GM18508 (cell line): ENCODE measurements at regions not wholly inside any gene's neighbourhood (a gene's known extent, or its start where the extent isn't known, plus 50 kb on each side); places are given as distances from the start of the nearest gene placed in this dataset.
"Not testable (repeated sequence)": the region's sequence is repeated elsewhere in the genome, so short reads cannot be mapped to it uniquely, and the experiment has no call there.

Source experiments
- ATAC-seq: cut with Tn5 transposase; IDR thresholded peaks from one replicate; pipeline ENCODE4 v1.9.1; 2021; ENCODE audit warnings: moderate number of reproducible peaks; ENCODE audit not compliant: insufficient read depth, unreplicated experiment

GRCh38 chr5:52597625-52598024, 190.1 kb upstream of the ITGA1 start:
- no peak for ATAC-seq

- no peak for ATAC-seq
Observed at GRCh38 chr5:52598968-52599367, 188.7 kb upstream of the ITGA1 start.

- no peak for ATAC-seq
Observed at GRCh38 chr5:52603778-52604554, 183.8 kb upstream of the ITGA1 start.

GRCh38 chr5:52605317-52606313, 182.1 kb upstream of the ITGA1 start:
- no peak for ATAC-seq

GRCh38 chr5:52607227-52607824, 180.4 kb upstream of the ITGA1 start:
- ATAC-seq, result no peak

GRCh38 chr5:52620315-52620714, 167.4 kb upstream of the ITGA1 start:
- no peak for ATAC-seq

GRCh38 chr5:52623291-52623690, 164.4 kb upstream of the ITGA1 start:
- ATAC-seq, result no peak

- no peak for ATAC-seq
Observed at GRCh38 chr5:52624291-52624690, 163.4 kb upstream of the ITGA1 start.

- ATAC-seq, result no peak
Observed at GRCh38 chr5:52626312-52626711, 161.4 kb upstream of the ITGA1 start.

GRCh38 chr5:52627740-52628139, 160.0 kb upstream of the ITGA1 start:
- ATAC-seq, result no peak

GRCh38 chr5:52632281-52632680, 155.4 kb upstream of the ITGA1 start:
- no peak for ATAC-seq

GRCh38 chr5:52634171-52634570, 153.5 kb upstream of the ITGA1 start:
- ATAC-seq, result not testable (repeated sequence)

GRCh38 chr5:52638732-52639131, 149.0 kb upstream of the ITGA1 start:
- no peak for ATAC-seq

- no peak for ATAC-seq
Observed at GRCh38 chr5:52648726-52649125, 139.0 kb upstream of the ITGA1 start.

GRCh38 chr5:52655163-52655562, 132.6 kb upstream of the ITGA1 start:
- no peak for ATAC-seq

GRCh38 chr5:52656569-52657246, 131.0 kb upstream of the ITGA1 start:
- ATAC-seq, result no peak

GRCh38 chr5:52657247-52657645, 130.5 kb upstream of the ITGA1 start:
- no peak for ATAC-seq

GRCh38 chr5:52658246-52658645, 129.5 kb upstream of the ITGA1 start:
- ATAC-seq, result no peak

- no peak for ATAC-seq
Observed at GRCh38 chr5:52660621-52661020, 127.1 kb upstream of the ITGA1 start.

GRCh38 chr5:52661903-52662595, 125.7 kb upstream of the ITGA1 start:
- no peak for ATAC-seq
